NCI-H146 (cell line): ENCODE measurements at regions not wholly inside any gene's neighbourhood (a gene's known extent, or its start where the extent isn't known, plus 50 kb on each side); places are given as distances from the start of the nearest gene placed in this dataset.

Source experiments
- DNase-seq: peaks from one replicate; lab custom pipeline; 2025; lab: John Stamatoyannopoulos, UW

- no peak for DNase-seq
Observed at GRCh38 chr6:54991761-54992330, 145.3 kb downstream of the FAM83B start.

GRCh38 chr6:54992789-54993188, 146.2 kb downstream of the FAM83B start:
- no peak for DNase-seq

- DNase-seq: no peak
Observed at GRCh38 chr6:54993294-54993693, 146.7 kb downstream of the FAM83B start.

- no peak for DNase-seq
Observed at GRCh38 chr6:54993948-54994347, 147.4 kb downstream of the FAM83B start.

GRCh38 chr6:54998576-54998975, 152.0 kb downstream of the FAM83B start:
- DNase-seq: no peak

- no peak for DNase-seq
Observed at GRCh38 chr6:55003719-55004430, 157.3 kb downstream of the FAM83B start.

GRCh38 chr6:55009131-55009530, 162.6 kb downstream of the FAM83B start:
- DNase-seq: no peak

GRCh38 chr6:55011034-55011433, 163.3 kb upstream of the HCRTR2 start:
- no peak for DNase-seq

GRCh38 chr6:55012454-55012853, 161.9 kb upstream of the HCRTR2 start:
- DNase-seq: no peak

- DNase-seq: no peak
Observed at GRCh38 chr6:55014321-55015088, 159.8 kb upstream of the HCRTR2 start.

- no peak for DNase-seq
Observed at GRCh38 chr6:55016261-55016660, 158.1 kb upstream of the HCRTR2 start.

- DNase-seq: no peak
Observed at GRCh38 chr6:55017555-55018300, 156.6 kb upstream of the HCRTR2 start.

- no peak for DNase-seq
Observed at GRCh38 chr6:55019591-55019990, 154.7 kb upstream of the HCRTR2 start.

GRCh38 chr6:55023230-55023629, 151.1 kb upstream of the HCRTR2 start:
- no peak for DNase-seq

- DNase-seq: no peak
Observed at GRCh38 chr6:55033016-55033546, 141.2 kb upstream of the HCRTR2 start.

- DNase-seq: no peak
Observed at GRCh38 chr6:55034752-55035151, 139.6 kb upstream of the HCRTR2 start.

- DNase-seq: no peak
Observed at GRCh38 chr6:55040102-55040848, 134.0 kb upstream of the HCRTR2 start.

GRCh38 chr6:55046869-55047422, 127.4 kb upstream of the HCRTR2 start:
- no peak for DNase-seq

GRCh38 chr6:55047451-55048044, 126.8 kb upstream of the HCRTR2 start:
- no peak for DNase-seq

GRCh38 chr6:55049866-55050265, 124.4 kb upstream of the HCRTR2 start:
- DNase-seq: no peak

GRCh38 chr6:55052846-55053245, 121.5 kb upstream of the HCRTR2 start:
- no peak for DNase-seq
